SK-N-MC (cell line): ENCODE measurements at regions not wholly inside any gene's neighbourhood (a gene's known extent, or its start where the extent isn't known, plus 50 kb on each side); places are given as distances from the start of the nearest gene placed in this dataset.

ENCODE experiments used
- EZH2 ChIP-seq: fragments of 200-600 bp; sonication (generic); IDR thresholded peaks from one replicate; pipeline ENCODE4 v1.6.1; 2017; ENCODE audit warnings: antibody characterized with exemption
- POLR2AphosphoS5 ChIP-seq: IDR thresholded peaks from 2 replicates; pipeline ENCODE4 v1.6.1; 2012; ENCODE audit warnings: mild to moderate bottlenecking, low read depth, low read length, borderline replicate concordance

GRCh38 chr18:11284349-11284748 is 135.0 kb upstream of the PIEZO2 start:
- TF ChIP-seq EZH2: no peak
- TF ChIP-seq POLR2AphosphoS5: no peak
